ENCODE measurements at regions not wholly inside any gene's neighbourhood (a gene's known extent, or its start where the extent isn't known, plus 50 kb on each side); places are given as distances from the start of the nearest gene placed in this dataset.

- no peak overlapping the region for H3K4me3 Mint-ChIP-seq
- no peak overlapping the region for H3K27ac Mint-ChIP-seq
- DNase-seq, result no peak
- no peaks in the 10 kb centered on the region for H3K27me3 Mint-ChIP-seq
- H3K9me3 Mint-ChIP-seq, result peaks cover 0 to 40% (median 8%) of the 10 kb centered on the region in 7 donors
- no peaks in the 10 kb centered on the region for H3K36me3 Mint-ChIP-seq
- no peak for ATAC-seq (ENCODE audit: low read depth in 2 of 2)
- no peaks in the 10 kb centered on the region for H3K4me1 Mint-ChIP-seq
These were observed 190.8 kb upstream of the RGPD4 start for GRCh38 chr2:107635883-107636282.

- no peak overlapping the region for H3K27ac Mint-ChIP-seq
- no peaks in the 10 kb centered on the region for H3K27me3 Mint-ChIP-seq
- peaks cover 5 to 53% (median 28%) of the 10 kb centered on the region in 7 donors for H3K9me3 Mint-ChIP-seq
- H3K4me3 Mint-ChIP-seq, result no peak overlapping the region
- ATAC-seq (ENCODE audit: low read depth in 2 of 2), result no peak
- no peaks in the 10 kb centered on the region for H3K4me1 Mint-ChIP-seq
- peaks cover 4 to 8% of the 10 kb centered on the region in 2 donors for H3K36me3 Mint-ChIP-seq
- DNase-seq, result no peak
These were observed 181.1 kb upstream of the RGPD4 start for GRCh38 chr2:107645586-107645985.

- DNase-seq (no peak), ATAC-seq (ENCODE audit: low read depth in 2 of 2) (no peak)
- Mint-ChIP-seq H3K36me3 (peaks cover 4 to 8% of the 10 kb centered on the region in 2 donors), H3K9me3 (peaks cover 7 to 44% (median 18%) of the 10 kb centered on the region in 7 donors), H3K4me3 (no peak overlapping the region), H3K27me3 (no peaks in the 10 kb centered on the region), H3K27ac (peak overlapping the region in 1 of 6 donors; percentile 35), H3K4me1 (no peaks in the 10 kb centered on the region)
These were observed 177.8 kb upstream of the RGPD4 start for GRCh38 chr2:107648781-107649404.

- DNase-seq (no peak), ATAC-seq (ENCODE audit: low read depth in 2 of 2) (no peak)
- Mint-ChIP-seq H3K9me3 (peaks cover 0 to 25% (median 3%) of the 10 kb centered on the region in 7 donors), H3K4me3 (no peak overlapping the region), H3K4me1 (no peaks in the 10 kb centered on the region), H3K36me3 (no peaks in the 10 kb centered on the region), H3K27me3 (no peaks in the 10 kb centered on the region), H3K27ac (no peak overlapping the region)
These were observed 169.6 kb upstream of the RGPD4 start for GRCh38 chr2:107657049-107657448.

- ATAC-seq (ENCODE audit: low read depth in 2 of 2), result no peak
- Mint-ChIP-seq H3K36me3 (no peaks in the 10 kb centered on the region), H3K9me3 (peaks cover 0 to 19% (median 3%) of the 10 kb centered on the region in 7 donors), H3K4me3 (no peak overlapping the region), H3K27me3 (no peaks in the 10 kb centered on the region), H3K4me1 (no peaks in the 10 kb centered on the region), H3K27ac (no peak overlapping the region)
- DNase-seq, result no peak
These were observed 163.1 kb upstream of the RGPD4 start for GRCh38 chr2:107663632-107664031.

GRCh38 chr2:107669335-107669734 is 157.4 kb upstream of the RGPD4 start:
- Mint-ChIP-seq H3K36me3 (peaks cover 0 to 12% of the 10 kb centered on the region in 2 donors), H3K27ac (no peak overlapping the region), H3K4me1 (no peaks in the 10 kb centered on the region), H3K27me3 (no peaks in the 10 kb centered on the region), H3K4me3 (no peak overlapping the region), H3K9me3 (peaks cover 4 to 30% (median 16%) of the 10 kb centered on the region in 7 donors)
- DNase-seq, result no peak
- ATAC-seq (ENCODE audit: low read depth in 2 of 2), result no peak

GRCh38 chr2:107681936-107682335 is 144.8 kb upstream of the RGPD4 start:
- Mint-ChIP-seq H3K9me3 (peaks cover 0 to 4% (median 2%) of the 10 kb centered on the region in 7 donors), H3K36me3 (no peaks in the 10 kb centered on the region), H3K4me1 (no peaks in the 10 kb centered on the region), H3K4me3 (no peak overlapping the region), H3K27me3 (no peaks in the 10 kb centered on the region), H3K27ac (no peak overlapping the region)
- no peak for DNase-seq
- ATAC-seq (ENCODE audit: low read depth in 2 of 2), result no peak

GRCh38 chr2:107684421-107684820 is 142.3 kb upstream of the RGPD4 start:
- H3K4me1 Mint-ChIP-seq, result no peaks in the 10 kb centered on the region
- DNase-seq (no peak), ATAC-seq (ENCODE audit: low read depth in 2 of 2) (no peak)
- H3K36me3 Mint-ChIP-seq, result no peaks in the 10 kb centered on the region
- no peaks in the 10 kb centered on the region for H3K27me3 Mint-ChIP-seq
- no peak overlapping the region for H3K27ac Mint-ChIP-seq
- H3K4me3 Mint-ChIP-seq, result no peak overlapping the region
- H3K9me3 Mint-ChIP-seq, result peaks cover 0 to 4% (median 2%) of the 10 kb centered on the region in 7 donors

- Mint-ChIP-seq H3K4me3 (no peak overlapping the region), H3K27me3 (no peaks in the 10 kb centered on the region), H3K4me1 (no peaks in the 10 kb centered on the region), H3K36me3 (no peaks in the 10 kb centered on the region), H3K9me3 (peaks cover 0 to 4% (median 2%) of the 10 kb centered on the region in 7 donors), H3K27ac (no peak overlapping the region)
- no peak for ATAC-seq (ENCODE audit: low read depth in 2 of 2)
- no peak for DNase-seq
These were observed 141.2 kb upstream of the RGPD4 start for GRCh38 chr2:107685421-107685986.

GRCh38 chr2:107687073-107687472 is 139.6 kb upstream of the RGPD4 start:
- ATAC-seq (ENCODE audit: low read depth in 2 of 2), result no peak
- DNase-seq, result no peak
- Mint-ChIP-seq H3K27ac (no peak overlapping the region), H3K36me3 (no peaks in the 10 kb centered on the region), H3K27me3 (no peaks in the 10 kb centered on the region), H3K4me3 (no peak overlapping the region), H3K4me1 (no peaks in the 10 kb centered on the region), H3K9me3 (peaks cover 0 to 4% (median 2%) of the 10 kb centered on the region in 7 donors)

GRCh38 chr2:107688135-107688534 is 138.6 kb upstream of the RGPD4 start:
- no peak overlapping the region for H3K27ac Mint-ChIP-seq
- no peaks in the 10 kb centered on the region for H3K4me1 Mint-ChIP-seq
- ATAC-seq (ENCODE audit: low read depth in 2 of 2) (no peak), DNase-seq (no peak)
- H3K4me3 Mint-ChIP-seq, result no peak overlapping the region
- H3K27me3 Mint-ChIP-seq, result no peaks in the 10 kb centered on the region
- peaks cover 0 to 4% (median 2%) of the 10 kb centered on the region in 7 donors for H3K9me3 Mint-ChIP-seq
- no peaks in the 10 kb centered on the region for H3K36me3 Mint-ChIP-seq

GRCh38 chr2:107693604-107694003 is 133.1 kb upstream of the RGPD4 start:
- Mint-ChIP-seq H3K4me3 (no peak overlapping the region), H3K4me1 (no peaks in the 10 kb centered on the region), H3K36me3 (no peaks in the 10 kb centered on the region), H3K27me3 (no peaks in the 10 kb centered on the region), H3K9me3 (peaks cover 0 to 4% (median 0%) of the 10 kb centered on the region in 7 donors), H3K27ac (no peak overlapping the region)
- DNase-seq (no peak), ATAC-seq (ENCODE audit: low read depth in 2 of 2) (no peak)

GRCh38 chr2:107694667-107695066 is 132.0 kb upstream of the RGPD4 start:
- Mint-ChIP-seq H3K36me3 (no peaks in the 10 kb centered on the region), H3K27me3 (no peaks in the 10 kb centered on the region), H3K27ac (no peak overlapping the region), H3K4me3 (no peak overlapping the region), H3K9me3 (peaks cover 0 to 2% (median 0%) of the 10 kb centered on the region in 7 donors), H3K4me1 (no peaks in the 10 kb centered on the region)
- no peak for ATAC-seq (ENCODE audit: low read depth in 2 of 2)
- DNase-seq, result no peak

- no peaks in the 10 kb centered on the region for H3K36me3 Mint-ChIP-seq
- no peaks in the 10 kb centered on the region for H3K27me3 Mint-ChIP-seq
- H3K4me3 Mint-ChIP-seq, result no peak overlapping the region
- DNase-seq (no peak), ATAC-seq (ENCODE audit: low read depth in 2 of 2) (no peak)
- H3K4me1 Mint-ChIP-seq, result no peaks in the 10 kb centered on the region
- H3K27ac Mint-ChIP-seq, result no peak overlapping the region
- peaks cover 0 to 2% (median 0%) of the 10 kb centered on the region in 7 donors for H3K9me3 Mint-ChIP-seq
These were observed 129.3 kb upstream of the RGPD4 start for GRCh38 chr2:107697385-107697784.
